H1 (cell line): ENCODE measurements at regions not wholly inside any gene's neighbourhood (a gene's known extent, or its start where the extent isn't known, plus 50 kb on each side); places are given as distances from the start of the nearest gene placed in this dataset.

ENCODE experiments used
- CTCF ChIA-PET: fragments of 300-600 bp; sonication (Branson Sonifier 250); formaldehyde crosslinking; loops from one replicate; lab custom pipeline; 2021; ENCODE audit not compliant: partially characterized antibody; lab: Charles Lee
- POLR2A ChIA-PET: fragments of 300-600 bp; sonication (Branson Sonifier 250); formaldehyde crosslinking; loops from one replicate; lab custom pipeline; 2021; ENCODE audit warnings: inconsistent platforms; ENCODE audit not compliant: partially characterized antibody; lab: Charles Lee
- DNase-seq, 2 experiments: peaks; one replicate each; pipeline versions ENCODE4 v3.0.0 to v3.0.0-alpha.2; 2010 to 2022; ENCODE audit warnings: low spot score in 2 of 2, low read depth in 1 of 2, mixed read lengths in 1 of 2
- FAIRE-seq: peaks from 2 replicates; lab custom pipeline; 2011; peaks lifted over from hg19 to GRCh38; lab: Jason Lieb, UNC
- H2AFZ ChIP-seq: 2 replicates; pipeline ENCODE4 v1.8.1; 2012; ENCODE audit warnings: low read length, inconsistent platforms
- H2AK5ac ChIP-seq: 2 replicates; pipeline ENCODE4 v1.6.1; 2013; ENCODE audit warnings: low read depth, low read length
- H2BK120ac ChIP-seq: replicated peaks from 2 replicates; pipeline ENCODE3; 2013; ENCODE audit warnings: low read depth, low read length, inconsistent platforms
- H2BK12ac ChIP-seq: 2 replicates; pipeline ENCODE4 v1.6.1; 2013; ENCODE audit warnings: low read depth, low read length
- H2BK15ac ChIP-seq: 2 replicates; pipeline ENCODE4 v1.6.1; 2013; ENCODE audit warnings: low read length
- H2BK20ac ChIP-seq: 2 replicates; pipeline ENCODE4 v1.6.1; 2013; ENCODE audit warnings: low read length
- H2BK5ac ChIP-seq: 2 replicates; pipeline ENCODE4 v1.6.1; 2013; ENCODE audit warnings: low read depth, low read length
- H3K14ac ChIP-seq: 2 replicates; pipeline ENCODE4 v1.6.1; 2013; ENCODE audit warnings: inconsistent platforms; ENCODE audit not compliant: insufficient read length
- H3K18ac ChIP-seq: 2 replicates; pipeline ENCODE4 v1.6.1; 2013; ENCODE audit warnings: low read length; ENCODE audit errors: extremely low read depth
- H3K23ac ChIP-seq: 2 replicates; pipeline ENCODE4 v1.6.1; 2013; ENCODE audit warnings: inconsistent platforms; ENCODE audit not compliant: insufficient read length
- H3K23me2 ChIP-seq: 2 replicates; pipeline ENCODE4 v1.6.1; 2013; ENCODE audit warnings: low read depth, low read length
- H3K27ac ChIP-seq: 2 replicates; pipeline ENCODE4 v1.6.1; 2011; ENCODE audit warnings: low read depth, low read length, inconsistent platforms
- H3K27me3 ChIP-seq, 4 experiments: replicated peaks in 1 of 4; 1 replicate in 1 of 4; 2 replicates in 3 of 4; pipeline versions ENCODE4 v1.6.1 to v1.8.1; 2011 to 2013; ENCODE audit warnings: low read length in 3 of 4, mild to moderate bottlenecking in 3 of 4, inconsistent platforms in 2 of 4, mixed read lengths in 2 of 4, moderate library complexity in 1 of 4; ENCODE audit not compliant: control insufficient read depth in 3 of 4, insufficient read depth in 3 of 4; ENCODE audit errors: extremely low read depth in 1 of 4
- H3K36me3 ChIP-seq, 4 experiments: 2 replicates each; pipeline versions ENCODE4 v1.6.1 to v1.8.1; 2011 to 2013; ENCODE audit warnings: mild to moderate bottlenecking in 4 of 4, low read length in 3 of 4, moderate library complexity in 2 of 4, control low read depth in 1 of 4, inconsistent platforms in 1 of 4; ENCODE audit not compliant: insufficient read depth in 4 of 4, control insufficient read depth in 2 of 4
- H3K4ac ChIP-seq: replicated peaks from 2 replicates; pipeline ENCODE3; 2013; ENCODE audit warnings: low read length, low read depth, mixed read lengths, inconsistent platforms; ENCODE audit not compliant: insufficient read length
- H3K4me1 ChIP-seq, 4 experiments: replicated peaks in 1 of 4; 1 replicate in 1 of 4; 2 replicates in 3 of 4; pipeline versions ENCODE4 v1.6.1 to v1.8.1; 2011 to 2013; ENCODE audit warnings: low read length in 3 of 4, inconsistent platforms in 2 of 4, mixed read lengths in 1 of 4; ENCODE audit not compliant: insufficient read depth in 4 of 4, control insufficient read depth in 3 of 4
- H3K4me2 ChIP-seq, 2 experiments: 2 replicates each; pipeline versions ENCODE4 v1.6.1 to v1.8.1; 2011 to 2013; ENCODE audit warnings: low read depth in 2 of 2, low read length in 2 of 2, control low read depth in 1 of 2, inconsistent platforms in 1 of 2, mild to moderate bottlenecking in 1 of 2; ENCODE audit not compliant: insufficient read depth in 1 of 2
- H3K4me3 ChIP-seq, 4 experiments: fragments of 200-600, 300-600 bp in 1 of 4; sonication (generic), shearing (Covaris generic), sonication (Bioruptor Twin) in 1 of 4; 2 replicates each; pipeline versions ENCODE4 v1.5.1 to v1.8.1; 2011 to 2016; ENCODE audit warnings: low read length in 4 of 4, low read depth in 3 of 4, control low read depth in 2 of 4, inconsistent platforms in 2 of 4, mild to moderate bottlenecking in 2 of 4, mixed read lengths in 1 of 4, moderate library complexity in 1 of 4; ENCODE audit not compliant: insufficient read depth in 2 of 4; ENCODE audit errors: extremely low read depth in 1 of 4
- H3K56ac ChIP-seq: replicated peaks from 2 replicates; pipeline ENCODE3; 2013; ENCODE audit warnings: low read depth, mild to moderate bottlenecking, mixed read lengths, low read length, inconsistent platforms; ENCODE audit not compliant: insufficient read length
- H3K79me1 ChIP-seq: 2 replicates; pipeline ENCODE4 v1.6.1; 2013; ENCODE audit warnings: low read depth, low read length, control low read depth
- H3K79me2 ChIP-seq, 2 experiments: 2 replicates each; pipeline versions ENCODE4 v1.6.1 to v1.8.1; 2012 to 2013; ENCODE audit warnings: low read length in 2 of 2, mild to moderate bottlenecking in 2 of 2, inconsistent platforms in 1 of 2; ENCODE audit not compliant: insufficient read depth in 2 of 2, control insufficient read depth in 1 of 2
- H3K9ac ChIP-seq, 4 experiments: replicated peaks in 1 of 4; 1 replicate in 1 of 4; 2 replicates in 3 of 4; pipeline versions ENCODE4 v1.6.1 to v1.8.1; 2011 to 2013; ENCODE audit warnings: low read depth in 3 of 4, low read length in 3 of 4, control low read depth in 2 of 4, mild to moderate bottlenecking in 2 of 4, moderate library complexity in 2 of 4, inconsistent platforms in 1 of 4; ENCODE audit errors: extremely low read depth in 1 of 4
- H3K9me3 ChIP-seq, 2 experiments: 2 replicates each; pipeline versions ENCODE4 v1.6.1 to v1.8.1; 2012 to 2013; ENCODE audit warnings: mild to moderate bottlenecking in 2 of 2, moderate library complexity in 2 of 2, control low read depth in 1 of 2, inconsistent platforms in 1 of 2, low read depth in 1 of 2, low read length in 1 of 2, mixed read lengths in 1 of 2; ENCODE audit not compliant: insufficient read depth in 2 of 2
- H4K20me1 ChIP-seq, 2 experiments: replicated peaks in 1 of 2; 2 replicates each; pipeline versions ENCODE3 to v1.8.1; 2011 to 2013; ENCODE audit warnings: inconsistent platforms in 2 of 2, low read length in 2 of 2, mild to moderate bottlenecking in 1 of 2; ENCODE audit not compliant: insufficient read depth in 2 of 2, control insufficient read depth in 1 of 2
- H4K5ac ChIP-seq: 2 replicates; pipeline ENCODE4 v1.6.1; 2013; ENCODE audit warnings: low read length, low read depth, mixed read lengths, inconsistent platforms; ENCODE audit not compliant: insufficient read length
- H4K8ac ChIP-seq: 2 replicates; pipeline ENCODE4 v1.8.0; 2013; ENCODE audit warnings: mild to moderate bottlenecking, moderate library complexity, low read length, inconsistent platforms; ENCODE audit not compliant: insufficient read depth; ENCODE audit errors: extremely low read depth
- H4K91ac ChIP-seq: replicated peaks from 2 replicates; pipeline ENCODE3; 2013; ENCODE audit warnings: low read length, mixed read lengths, inconsistent platforms; ENCODE audit not compliant: insufficient read length
- BCL11A ChIP-seq, 2 experiments: IDR thresholded peaks; one replicate each; pipeline ENCODE4 v1.6.1; 2011; ENCODE audit warnings: low read depth in 2 of 2, low read length in 2 of 2, mild to moderate bottlenecking in 2 of 2
- CBX8 ChIP-seq: fragments of 300-800, 300-1000 bp; sonication (generic); IDR thresholded peaks from 2 replicates; pipeline ENCODE4 v1.7.1; 2016; ENCODE audit warnings: low read depth, low read length, borderline replicate concordance
- CREB1 ChIP-seq: IDR thresholded peaks from 2 replicates; pipeline ENCODE4 v1.6.1; 2012; ENCODE audit warnings: inconsistent platforms
- EGR1 ChIP-seq: IDR thresholded peaks from 2 replicates; pipeline ENCODE4 v1.6.1; 2011; ENCODE audit warnings: low read depth, low read length, borderline replicate concordance
- GTF2F1 ChIP-seq: IDR thresholded peaks from 2 replicates; pipeline ENCODE4 v1.6.1; 2012; ENCODE audit warnings: low read depth, low read length, improper control_type of control experiment, borderline replicate concordance
- JUND ChIP-seq: IDR thresholded peaks from 2 replicates; pipeline ENCODE4 v1.6.1; 2011; ENCODE audit warnings: mild to moderate bottlenecking, improper control_type of control experiment, low read length
- PHF8 ChIP-seq: fragments of 200-600 bp; sonication (generic); conservative IDR thresholded peaks from 2 replicates; pipeline ENCODE4 v1.7.1; 2012; ENCODE audit warnings: low read depth, mild to moderate bottlenecking, inconsistent platforms, low read length, moderate library complexity
- RAD21 ChIP-seq, 2 experiments: IDR thresholded peaks in 1 of 2; conservative IDR thresholded peaks in 1 of 2; 2 replicates each; pipeline ENCODE4 v1.6.1; 2011; ENCODE audit warnings: low read depth in 2 of 2, low read length in 2 of 2, improper control_type of control experiment in 1 of 2, inconsistent platforms in 1 of 2, mild to moderate bottlenecking in 1 of 2, moderate library complexity in 1 of 2
- SAP30 ChIP-seq: fragments of 300-600 bp; sonication (generic); IDR thresholded peaks from 2 replicates; pipeline ENCODE4 v1.7.1; 2012; ENCODE audit warnings: low read length, moderate library complexity, mild to moderate bottlenecking, inconsistent platforms; ENCODE audit not compliant: insufficient read depth, insufficient replicate concordance
- TBP ChIP-seq: IDR thresholded peaks from 2 replicates; pipeline ENCODE4 v1.6.1; 2011; ENCODE audit warnings: low read depth, low read length, improper control_type of control experiment
- WGBS, 2 experiments: shearing (Covaris generic) in 1 of 2; methylation state at CpG; one replicate each; pipeline versions ENCODE4 v1.1.6 to v1.1.7; 2013 to 2015; ENCODE audit warnings: low lambda C conversion rate in 2 of 2, mixed read lengths in 2 of 2, inconsistent platforms in 1 of 2, low coverage in 1 of 2, missing lambda C conversion rate in 1 of 2; ENCODE audit not compliant: insufficient replicate concordance in 2 of 2, insufficient coverage in 1 of 2, insufficient read length in 1 of 2; ENCODE audit errors: extremely low coverage in 1 of 2, missing lambda C conversion rate in 1 of 2; 5-methylcytosine and 5-hydroxymethylcytosine counted together
- TF ChIP-seq, protein P1 (sequence below): IDR thresholded peaks from 2 replicates; pipeline ENCODE4 v1.6.1; 2012; ENCODE audit warnings: inconsistent platforms
- TF ChIP-seq, protein P2 (sequence below): IDR thresholded peaks from 2 replicates; pipeline ENCODE4 v1.6.1; 2012; ENCODE audit warnings: low read length, inconsistent platforms

DNA sequence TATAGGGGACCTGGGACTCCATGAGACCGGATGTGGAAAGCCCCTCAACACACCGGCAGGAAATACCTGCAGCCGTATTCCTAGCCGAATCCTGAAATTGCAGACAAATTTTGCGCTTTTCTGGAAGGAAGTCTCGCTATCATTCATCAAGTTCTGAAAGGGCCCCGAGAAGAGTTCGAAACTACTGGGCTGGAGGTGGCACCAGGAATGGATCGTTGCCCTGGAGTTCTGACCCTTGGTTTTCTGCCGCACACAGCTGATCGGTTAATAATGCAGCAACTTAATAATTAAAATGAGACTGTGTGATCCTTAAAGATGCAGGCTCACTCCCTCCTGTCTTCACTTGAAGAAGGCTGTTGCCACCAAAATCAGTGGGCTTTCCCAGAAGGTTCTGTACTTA, 55.7 kb upstream of the MRTFB start:
- no peak overlapping the region for H3K14ac ChIP-seq
- H3K79me2 ChIP-seq, result no peaks in the 10 kb centered on the region
- POLR2A ChIA-PET, result no interaction called here
- H3K79me1 ChIP-seq, result no peaks in the 10 kb centered on the region
- no peak overlapping the region for H4K5ac ChIP-seq
- no peak overlapping the region for H4K91ac ChIP-seq
- no peak overlapping the region for H3K9ac ChIP-seq
- no peak overlapping the region for H3K56ac ChIP-seq
- FAIRE-seq (no peak), DNase-seq (no peak)
- peaks cover 0 to 12% (median 9%) of the 10 kb centered on the region in 4 experiments; a peak in 5 of 7 replicates for H3K4me1 ChIP-seq
- H2AK5ac ChIP-seq, result no peak overlapping the region
- no peak overlapping the region for H3K23ac ChIP-seq
- no peaks in the 10 kb centered on the region for H4K20me1 ChIP-seq
- no peak overlapping the region for H3K4me2 ChIP-seq
- no peak overlapping the region for H2BK5ac ChIP-seq
- 88% methylated on average over 11 of the region's 11 CpGs; no CpG with 5 or more reads in 1 of the 2 experiments for WGBS, 2 experiments
- no peaks in the 10 kb centered on the region for H3K27me3 ChIP-seq
- no peak overlapping the region for H2BK120ac ChIP-seq
- no peak overlapping the region for H4K8ac ChIP-seq
- no peak overlapping the region for H3K4me3 ChIP-seq
- no peak overlapping the region for H3K27ac ChIP-seq
- CTCF ChIA-PET, result no interaction called here
- H3K36me3 ChIP-seq, result no peaks in the 10 kb centered on the region
- no peak overlapping the region for H3K18ac ChIP-seq
- no peaks in the 10 kb centered on the region for H3K9me3 ChIP-seq
- peak overlapping the region; percentile 86 for H2AFZ ChIP-seq
- no peak overlapping the region for H3K4ac ChIP-seq
- no peaks in the 10 kb centered on the region for H3K23me2 ChIP-seq
- H2BK12ac ChIP-seq, result 0 out of 2 replicates have a peak overlapping the region, but pooled peaks have one; percentile 42
- no peak overlapping the region for H2BK15ac ChIP-seq
- H2BK20ac ChIP-seq, result no peak overlapping the region
- no peak for TF ChIP-seq EGR1
- no peak for TF ChIP-seq JUND
- no peak for TF ChIP-seq CBX8
- no peak for TF ChIP-seq RAD21 (IDR thresholded peaks at IDR 0.05 in 1 of 2, conservative IDR thresholded peaks at IDR 0.05 in 1 of 2; ENCODE audit: low read depth in 2 of 2, low read length in 2 of 2)
- TF ChIP-seq, protein P1, sequence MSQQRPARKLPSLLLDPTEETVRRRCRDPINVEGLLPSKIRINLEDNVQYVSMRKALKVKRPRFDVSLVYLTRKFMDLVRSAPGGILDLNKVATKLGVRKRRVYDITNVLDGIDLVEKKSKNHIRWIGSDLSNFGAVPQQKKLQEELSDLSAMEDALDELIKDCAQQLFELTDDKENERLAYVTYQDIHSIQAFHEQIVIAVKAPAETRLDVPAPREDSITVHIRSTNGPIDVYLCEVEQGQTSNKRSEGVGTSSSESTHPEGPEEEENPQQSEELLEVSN, result no peak
- TF ChIP-seq GTF2F1, result no peak
- TF ChIP-seq, protein P2, sequence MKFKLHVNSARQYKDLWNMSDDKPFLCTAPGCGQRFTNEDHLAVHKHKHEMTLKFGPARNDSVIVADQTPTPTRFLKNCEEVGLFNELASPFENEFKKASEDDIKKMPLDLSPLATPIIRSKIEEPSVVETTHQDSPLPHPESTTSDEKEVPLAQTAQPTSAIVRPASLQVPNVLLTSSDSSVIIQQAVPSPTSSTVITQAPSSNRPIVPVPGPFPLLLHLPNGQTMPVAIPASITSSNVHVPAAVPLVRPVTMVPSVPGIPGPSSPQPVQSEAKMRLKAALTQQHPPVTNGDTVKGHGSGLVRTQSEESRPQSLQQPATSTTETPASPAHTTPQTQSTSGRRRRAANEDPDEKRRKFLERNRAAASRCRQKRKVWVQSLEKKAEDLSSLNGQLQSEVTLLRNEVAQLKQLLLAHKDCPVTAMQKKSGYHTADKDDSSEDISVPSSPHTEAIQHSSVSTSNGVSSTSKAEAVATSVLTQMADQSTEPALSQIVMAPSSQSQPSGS, result no peak
- TF ChIP-seq SAP30, result no peak
- no peak for TF ChIP-seq BCL11A (IDR thresholded peaks at IDR 0.05; ENCODE audit: low read depth in 2 of 2, low read length in 2 of 2)
- TF ChIP-seq PHF8, result no peak
- no peak for TF ChIP-seq TBP
- TF ChIP-seq CREB1, result no peak
